ENCODE measurements at regions not wholly inside any gene's neighbourhood (a gene's known extent, or its start where the extent isn't known, plus 50 kb on each side); places are given as distances from the start of the nearest gene placed in this dataset.
"Not testable (repeated sequence)": the region's sequence is repeated elsewhere in the genome, so short reads cannot be mapped to it uniquely, and the experiment has no call there.

GRCh38 chr13:61546911-61547310 lies 131.3 kb upstream of the PCDH20 start:
- DNase-seq: no peak

- no peak for DNase-seq
These were observed 130.8 kb upstream of the PCDH20 start for GRCh38 chr13:61546413-61546812.

- no peak for DNase-seq
These were observed 120.8 kb upstream of the PCDH20 start for GRCh38 chr13:61536433-61536832.

GRCh38 chr13:61531383-61532065 lies 115.9 kb upstream of the PCDH20 start:
- no peak for DNase-seq

GRCh38 chr13:61519214-61519613 lies 103.6 kb upstream of the PCDH20 start:
- not testable (repeated sequence) for DNase-seq

- no peak for DNase-seq
These were observed 93.3 kb upstream of the PCDH20 start for GRCh38 chr13:61508936-61509335.

- no peak for DNase-seq
These were observed 84.5 kb upstream of the PCDH20 start for GRCh38 chr13:61500176-61500575.

- DNase-seq: no peak
These were observed 80.0 kb upstream of the PCDH20 start for GRCh38 chr13:61495648-61496047.

GRCh38 chr13:61493556-61493955 lies 77.9 kb upstream of the PCDH20 start:
- DNase-seq: not testable (repeated sequence)

- DNase-seq: no peak
These were observed 70.8 kb upstream of the PCDH20 start for GRCh38 chr13:61486496-61486895.

GRCh38 chr13:61485128-61485765 lies 69.6 kb upstream of the PCDH20 start:
- DNase-seq: no peak

- DNase-seq: no peak
These were observed 62.0 kb upstream of the PCDH20 start for GRCh38 chr13:61477619-61478018.

- no peak for DNase-seq
These were observed 55.1 kb upstream of the PCDH20 start for GRCh38 chr13:61470786-61471185.

GRCh38 chr13:61466280-61466679 lies 50.6 kb upstream of the PCDH20 start:
- no peak for DNase-seq
